ENCODE measurements at regions not wholly inside any gene's neighbourhood (a gene's known extent, or its start where the extent isn't known, plus 50 kb on each side); places are given as distances from the start of the nearest gene placed in this dataset.

DNA sequence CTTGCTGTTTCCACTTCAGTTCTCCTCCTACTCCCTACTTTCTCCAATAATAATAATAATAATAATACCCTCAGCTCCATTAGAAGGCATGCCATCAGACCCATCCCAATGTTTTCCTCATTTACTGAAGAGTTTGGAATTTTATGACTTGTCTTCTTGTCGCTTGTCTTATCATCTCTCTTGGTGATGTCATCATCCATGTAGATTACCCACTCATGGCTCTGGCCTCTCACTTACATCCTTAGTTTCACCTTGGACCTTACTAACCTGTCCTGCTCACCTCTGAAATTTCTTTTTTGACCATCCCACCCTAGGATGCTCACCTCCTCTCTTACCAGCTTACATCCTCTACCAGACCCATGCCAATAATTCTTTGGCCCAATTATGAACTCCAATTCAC, 329.3 kb downstream of the ACTL7B start:
- in situ Hi-C loops (cut with HindIII; ENCODE audit: low sequenced_read_pairs), result no loop called here

DNA sequence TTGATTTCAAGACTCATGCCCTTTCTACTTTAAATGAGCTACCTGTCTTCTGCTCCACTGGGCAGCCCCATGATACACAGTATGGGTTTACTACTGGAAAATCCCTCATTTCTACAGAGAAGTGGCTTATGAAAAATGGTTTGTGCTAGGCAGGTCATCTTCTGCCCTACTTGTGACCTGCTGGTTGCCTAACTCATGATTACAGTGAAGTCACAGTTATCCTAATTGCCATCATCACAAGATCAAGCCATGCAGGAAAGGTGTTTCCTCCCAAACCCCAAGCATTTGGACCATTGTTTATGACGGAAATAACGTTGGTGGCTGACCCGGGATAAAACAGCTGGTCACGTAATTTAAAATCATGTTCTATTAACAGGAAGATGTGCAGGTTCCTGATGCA, 330.6 kb downstream of the ACTL7B start:
- in situ Hi-C loops (cut with HindIII; ENCODE audit: low sequenced_read_pairs), result no loop called here

DNA sequence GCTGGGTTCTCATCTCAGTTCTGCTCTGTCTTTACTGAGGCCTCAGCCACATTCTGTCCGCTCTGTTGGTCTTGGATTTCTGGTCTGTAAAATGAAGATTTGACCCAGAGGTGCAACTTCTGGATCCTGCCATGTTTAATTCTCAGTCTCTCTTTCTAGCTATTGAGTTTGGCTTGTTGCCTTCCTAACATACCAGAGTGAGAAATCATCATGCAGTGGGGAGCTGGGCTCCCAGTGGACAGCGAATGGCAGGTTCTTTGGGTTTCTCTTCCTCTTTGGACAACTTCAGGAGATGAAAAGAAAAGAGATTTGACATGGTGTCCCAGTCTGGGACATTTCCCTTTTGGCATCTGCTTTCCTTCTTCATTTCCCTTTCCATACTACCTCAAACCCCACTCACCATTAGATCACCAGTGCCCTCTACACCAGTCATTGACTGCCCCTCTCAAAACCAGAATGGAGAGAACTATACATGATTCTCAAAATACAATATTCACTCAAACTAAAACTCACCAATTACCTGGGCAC, 334.7 kb downstream of the ACTL7B start:
- in situ Hi-C loops (cut with HindIII; ENCODE audit: low sequenced_read_pairs), result no loop called here

DNA sequence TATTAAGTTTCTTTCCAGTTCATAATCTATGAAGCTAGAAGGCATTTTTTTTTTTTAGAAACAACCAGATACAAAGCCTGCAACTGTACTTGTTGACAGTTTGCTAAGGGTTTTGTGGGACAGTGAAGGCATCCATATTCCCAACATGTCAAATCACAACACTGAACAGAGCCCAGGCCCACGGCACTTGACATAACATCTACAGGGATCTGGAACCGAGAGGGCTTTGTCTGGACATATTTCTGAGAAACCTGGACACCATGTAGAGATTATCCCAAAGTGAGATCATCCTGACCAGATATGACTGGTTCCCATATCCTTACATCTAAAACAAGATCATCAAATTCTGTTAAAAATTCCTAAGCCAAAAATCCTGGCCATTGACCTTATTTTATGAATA, 336.3 kb downstream of the ACTL7B start:
- in situ Hi-C loops (cut with HindIII; ENCODE audit: low sequenced_read_pairs), result no loop called here

DNA sequence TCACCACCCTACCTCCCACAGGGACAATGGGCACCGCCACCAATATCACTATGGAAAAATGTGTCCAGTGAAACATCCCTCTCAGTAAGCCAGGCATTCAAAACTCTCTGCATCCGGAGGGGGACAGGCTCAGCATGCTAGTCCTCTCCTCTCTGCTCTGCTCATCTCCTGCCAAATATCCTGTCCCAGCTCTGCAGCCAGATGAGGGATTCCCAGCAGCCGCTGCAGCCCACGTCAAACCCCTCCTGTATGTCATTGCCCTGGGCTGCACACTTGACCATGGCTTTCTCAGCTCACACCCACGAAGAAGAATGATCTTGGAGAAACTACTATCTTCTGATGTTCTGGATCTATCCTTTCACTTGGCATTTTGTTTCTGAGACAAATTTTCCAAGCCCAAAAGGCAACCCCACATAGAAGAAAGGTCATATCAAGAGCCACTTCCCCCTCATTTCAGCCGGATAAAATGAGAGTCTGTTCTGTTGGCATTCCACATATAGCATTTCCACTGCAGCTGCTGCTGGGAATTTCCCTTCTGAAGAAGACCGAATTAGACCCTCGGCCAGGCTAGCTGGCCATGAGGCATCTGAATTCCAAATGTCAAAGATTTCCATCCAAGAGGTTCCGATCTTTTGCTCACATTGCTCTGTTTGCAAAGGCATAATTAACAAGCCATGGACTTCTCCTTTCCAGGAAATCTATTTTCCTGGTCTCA, 338.0 kb downstream of the ACTL7B start:
- in situ Hi-C loops (cut with HindIII; ENCODE audit: low sequenced_read_pairs), result no loop called here

DNA sequence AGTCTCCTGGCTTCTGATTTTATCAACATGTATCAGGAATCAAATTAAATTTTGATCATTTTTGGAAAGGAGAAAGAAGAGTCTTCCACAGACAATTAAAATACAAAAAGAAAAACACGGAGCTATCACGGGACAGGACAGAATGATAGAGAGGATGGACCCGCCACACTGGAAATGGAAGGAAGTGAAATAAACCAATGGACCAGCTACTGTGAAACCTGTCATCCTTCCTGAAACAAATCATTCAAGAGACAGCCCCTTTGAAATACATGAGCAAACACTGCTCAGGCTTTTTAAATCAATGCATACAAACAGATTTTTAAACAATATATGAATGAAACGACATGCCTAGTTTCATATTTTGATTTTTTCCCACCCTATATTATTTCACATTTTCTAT, 339.4 kb downstream of the ACTL7B start:
- in situ Hi-C loops (cut with HindIII; ENCODE audit: low sequenced_read_pairs), result no loop called here

DNA sequence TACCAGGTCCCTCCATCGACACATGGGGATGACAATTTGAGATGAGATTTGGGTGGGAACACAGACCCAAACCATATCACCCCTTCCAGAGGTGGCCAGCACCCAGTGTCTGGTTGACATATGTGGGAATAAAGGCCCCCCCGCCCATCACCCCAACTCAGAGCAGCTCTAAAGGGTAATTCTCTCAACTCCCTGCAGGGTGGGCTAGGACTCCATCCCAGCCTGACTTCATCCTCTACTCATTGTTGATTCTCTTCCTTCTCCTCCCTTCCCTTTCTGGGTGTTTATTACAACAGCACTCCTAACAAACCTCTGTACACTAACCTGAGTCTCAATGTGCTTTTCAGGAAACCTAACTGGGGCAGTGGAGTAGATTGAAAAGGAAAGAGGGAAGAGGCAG, 339.9 kb downstream of the ACTL7B start:
- in situ Hi-C loops (cut with HindIII; ENCODE audit: low sequenced_read_pairs), result no loop called here

DNA sequence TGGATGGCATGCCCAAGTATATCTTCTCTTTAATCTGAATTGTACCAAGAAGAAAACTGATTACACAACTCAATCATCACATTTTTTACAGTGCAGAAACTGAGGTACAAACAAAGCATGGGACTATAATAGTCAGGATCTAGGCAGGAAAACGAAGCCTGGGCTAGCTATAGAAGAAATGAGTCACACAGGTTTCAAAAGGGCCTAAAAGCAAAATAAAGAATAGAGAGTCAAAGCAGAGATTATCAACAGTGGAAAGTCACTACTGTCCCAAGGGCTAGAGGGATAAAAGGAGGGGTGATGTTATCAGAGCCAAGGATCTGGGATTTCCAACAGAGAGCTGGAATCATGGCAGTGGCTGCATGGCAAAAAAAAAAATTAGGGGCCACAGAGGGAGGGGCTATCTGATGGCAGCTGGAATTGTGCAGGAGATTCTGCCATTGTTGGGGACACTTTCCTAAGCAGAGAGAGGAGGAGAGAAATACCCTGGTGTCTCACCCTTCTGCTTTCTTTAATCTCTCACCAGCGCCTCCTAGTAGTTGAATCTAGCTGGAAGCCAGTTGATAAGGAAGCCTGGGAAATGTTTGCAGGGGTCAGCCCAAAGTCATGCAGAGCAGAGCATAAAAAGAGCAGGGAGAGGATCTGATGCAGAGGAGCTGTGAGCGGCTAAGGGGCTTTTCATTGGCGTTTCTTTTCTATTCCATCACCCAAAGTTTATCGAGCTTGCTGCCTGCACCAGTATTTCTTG, 343.2 kb downstream of the ACTL7B start:
- in situ Hi-C loops (cut with HindIII; ENCODE audit: low sequenced_read_pairs), result no loop called here

DNA sequence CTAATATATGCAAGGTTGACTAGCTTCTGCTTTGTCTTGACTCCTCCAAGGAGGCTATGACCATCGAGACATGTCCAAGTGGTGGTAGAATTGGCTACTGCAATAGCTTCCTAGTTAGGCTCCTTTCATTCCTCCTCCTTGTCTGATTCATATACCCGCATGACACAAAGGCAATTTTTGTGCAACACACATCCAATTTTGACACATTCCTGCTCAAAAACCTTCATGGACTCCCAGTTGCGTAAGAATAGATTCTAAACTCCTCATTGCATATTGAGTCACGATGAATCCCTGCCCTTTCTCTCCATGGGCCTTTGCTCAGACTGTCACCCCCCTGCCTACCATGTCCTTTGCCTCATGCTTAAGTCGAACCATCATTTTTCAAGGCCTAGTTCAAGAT, 344.5 kb downstream of the ACTL7B start:
- in situ Hi-C loops (cut with HindIII; ENCODE audit: low sequenced_read_pairs), result no loop called here

DNA sequence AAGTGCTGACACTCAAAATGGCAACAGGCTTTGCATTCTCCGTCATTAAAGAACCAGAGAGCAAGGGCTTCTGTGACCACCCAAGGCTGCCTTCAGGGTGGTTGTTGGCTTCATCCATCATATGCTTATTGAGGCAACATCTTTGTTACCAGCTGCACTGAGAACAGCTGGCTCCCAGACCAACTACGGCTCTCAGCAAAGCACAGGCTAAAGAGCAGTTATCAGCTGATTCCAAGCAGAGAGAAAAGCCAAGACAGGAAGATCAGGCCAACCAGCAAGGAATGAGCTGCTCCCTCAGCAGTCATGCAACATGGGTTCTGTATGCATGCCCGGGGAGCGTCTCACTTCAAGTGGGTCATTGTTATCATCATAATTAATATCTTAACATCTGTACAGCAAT, 358.9 kb downstream of the ACTL7B start:
- in situ Hi-C loops (cut with HindIII; ENCODE audit: low sequenced_read_pairs), result no loop called here

DNA sequence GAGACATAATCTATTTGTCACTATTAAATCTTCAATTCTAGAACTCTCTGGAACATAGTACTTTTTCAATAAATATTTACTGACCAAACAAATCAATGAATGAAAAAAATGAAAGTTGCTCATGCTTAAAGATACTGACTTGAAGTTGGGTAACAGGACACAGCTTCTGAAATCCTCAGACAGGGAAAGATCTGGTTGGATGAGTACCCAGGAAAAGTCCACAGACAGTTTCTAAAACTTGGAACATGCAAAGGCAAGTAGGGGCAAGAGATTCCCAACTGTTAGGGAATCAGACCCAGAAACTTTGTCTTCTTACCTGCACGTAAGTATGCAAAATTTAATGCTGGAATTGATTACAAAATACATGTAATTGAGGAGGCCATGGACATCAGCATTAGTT, 366.2 kb downstream of the ACTL7B start:
- in situ Hi-C loops (cut with HindIII; ENCODE audit: low sequenced_read_pairs), result no loop called here

DNA sequence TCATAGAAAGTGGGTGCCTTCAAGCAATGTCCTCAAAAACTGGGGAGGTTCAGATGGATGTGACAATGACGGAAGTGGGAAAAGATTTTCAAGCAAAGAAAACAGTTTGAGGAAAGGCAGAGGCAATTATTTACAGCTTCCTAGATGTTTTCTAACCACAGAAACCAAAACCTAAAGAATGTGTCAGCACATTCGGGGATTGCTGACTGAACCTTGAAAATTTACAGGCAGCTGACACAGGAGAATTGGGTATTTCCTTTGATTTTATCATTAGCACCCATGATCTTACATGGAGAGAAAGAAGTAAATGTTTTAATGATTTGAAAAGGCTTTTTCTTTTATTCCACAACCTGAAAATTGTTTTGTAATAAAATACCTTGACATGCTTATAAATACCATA, 369.0 kb downstream of the ACTL7B start:
- in situ Hi-C loops (cut with HindIII; ENCODE audit: low sequenced_read_pairs), result no loop called here

DNA sequence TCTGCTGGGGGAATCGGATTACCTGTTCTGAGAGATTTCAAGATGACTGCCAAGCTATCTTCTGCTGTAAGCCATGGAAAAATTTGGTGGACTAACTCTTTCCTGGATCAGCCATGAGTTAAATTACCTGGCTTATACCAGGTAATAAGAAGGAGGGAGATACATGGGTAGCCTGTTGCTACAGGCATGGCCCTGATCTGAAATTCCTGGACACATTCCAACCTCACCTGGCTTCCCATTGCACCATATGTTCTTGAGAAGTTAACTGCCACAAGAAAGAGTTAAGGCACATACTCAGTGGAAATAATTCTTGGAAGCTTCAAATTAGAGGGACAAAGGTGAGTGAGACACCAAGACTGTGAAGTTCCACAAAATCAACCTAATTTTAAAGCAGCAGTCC, 371.3 kb downstream of the ACTL7B start:
- in situ Hi-C loops (cut with HindIII; ENCODE audit: low sequenced_read_pairs), result no loop called here

DNA sequence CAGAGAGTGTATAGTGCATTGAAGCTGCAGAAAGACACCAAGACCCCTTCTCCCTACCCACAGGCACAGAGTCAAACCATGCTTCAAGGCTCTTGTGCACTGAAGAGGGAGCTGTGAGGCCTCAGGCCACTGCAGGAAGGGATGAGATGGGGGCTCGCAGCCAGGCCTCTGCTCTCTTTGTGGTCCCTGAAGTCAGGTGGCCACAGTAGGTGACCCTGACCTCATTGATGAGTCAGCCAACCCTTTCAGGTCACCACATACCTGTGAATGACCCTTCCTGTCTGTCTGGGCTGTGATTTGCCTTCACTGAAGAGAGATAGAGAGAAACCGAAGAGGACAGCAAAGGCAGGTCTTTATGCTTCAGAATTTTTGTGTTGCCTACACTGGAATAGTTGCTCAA, 372.1 kb downstream of the ACTL7B start:
- in situ Hi-C loops (cut with HindIII; ENCODE audit: low sequenced_read_pairs), result no loop called here

DNA sequence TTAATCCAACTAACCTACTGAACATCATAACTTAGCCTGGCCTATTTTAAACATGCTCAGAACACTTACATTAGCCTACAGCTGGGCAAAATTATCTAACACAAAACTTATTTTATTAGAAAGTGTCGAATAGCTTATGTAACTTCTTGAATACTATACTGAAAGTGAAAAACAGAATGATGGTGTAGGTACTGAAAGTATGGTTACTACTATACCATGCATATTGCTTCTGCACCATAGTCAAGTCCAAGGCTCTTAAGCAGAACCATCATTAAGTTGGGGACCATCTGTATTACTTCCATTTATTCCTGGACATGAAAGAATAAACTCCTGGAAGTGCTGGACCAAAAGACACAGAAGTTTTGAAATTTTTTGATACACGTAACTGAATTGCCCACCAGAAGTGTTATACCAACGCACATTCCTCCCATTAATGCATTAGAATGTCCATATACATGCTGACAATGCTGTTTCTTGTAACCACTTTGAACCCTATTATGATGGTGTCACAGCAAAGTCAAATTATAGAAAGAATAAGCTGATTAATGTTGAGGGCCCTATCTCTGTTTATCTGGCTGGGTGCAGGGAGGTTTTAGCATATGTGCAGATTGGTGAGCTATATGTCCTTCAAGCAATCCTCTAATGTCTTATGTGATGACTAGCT, 375.7 kb downstream of the ACTL7B start:
- in situ Hi-C loops (cut with HindIII; ENCODE audit: low sequenced_read_pairs), result no loop called here

DNA sequence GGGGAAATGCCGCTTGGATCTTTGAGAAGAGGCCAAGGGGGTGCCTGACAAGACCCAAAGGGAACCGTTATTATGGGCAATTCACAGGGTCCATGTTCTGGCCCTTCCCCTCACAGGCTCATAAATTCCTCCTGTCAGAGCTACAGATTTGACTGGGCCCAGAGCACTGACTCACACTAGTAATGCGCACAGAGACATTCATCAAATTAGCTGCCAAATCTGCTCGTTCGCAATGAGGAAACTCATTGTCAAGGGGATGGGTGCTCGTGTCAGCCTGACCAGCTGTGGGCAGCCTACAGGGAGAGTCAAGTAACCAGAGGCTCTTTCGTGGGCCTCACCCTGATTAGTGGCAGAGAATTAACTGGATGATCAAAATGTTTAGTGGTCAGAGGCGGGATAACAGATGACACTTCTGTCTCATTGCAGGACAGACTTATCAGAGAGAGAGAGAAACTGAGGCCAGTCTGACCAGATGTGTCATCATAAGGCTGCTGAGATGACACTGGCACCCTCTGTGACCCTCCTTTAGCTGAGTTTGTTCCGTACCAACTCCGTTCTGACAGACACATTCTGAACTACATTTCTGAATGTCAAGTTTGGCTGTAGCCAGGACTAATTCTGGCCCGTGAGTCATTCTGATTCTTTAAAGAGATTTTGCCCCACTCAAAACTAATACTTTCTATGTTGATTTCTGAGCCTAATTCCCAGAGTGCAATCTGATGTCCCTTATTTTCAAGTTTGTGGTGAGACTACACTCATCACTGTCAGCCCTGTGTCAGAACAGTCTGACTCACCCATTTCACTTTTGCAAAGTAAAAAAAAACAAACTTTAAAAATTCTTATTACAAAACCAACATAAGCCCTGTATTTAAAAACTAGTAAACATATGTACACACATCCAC, 377.1 kb downstream of the ACTL7B start:
- in situ Hi-C loops (cut with HindIII; ENCODE audit: low sequenced_read_pairs), result no loop called here

DNA sequence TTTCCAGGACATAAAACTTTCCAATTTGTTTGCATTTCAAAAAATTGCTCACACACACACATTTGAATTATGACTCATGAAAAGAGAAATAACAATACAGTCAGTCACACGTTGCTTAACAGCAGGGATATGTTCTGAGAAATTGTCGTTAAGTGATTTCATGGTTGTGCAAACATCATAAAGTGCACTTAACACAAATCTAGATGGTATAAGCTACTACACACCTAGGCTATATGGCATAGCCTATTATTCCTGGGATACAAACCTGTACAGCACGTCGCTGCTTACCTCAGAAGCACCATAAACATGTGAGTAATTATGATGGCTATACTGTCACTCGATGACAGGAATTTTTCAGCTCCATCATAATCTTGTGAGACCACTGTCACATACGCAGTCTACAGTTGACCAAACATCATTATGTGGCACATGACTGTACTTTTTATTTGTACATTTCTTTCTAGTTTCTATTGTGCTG, 378.2 kb downstream of the ACTL7B start:
- in situ Hi-C loops (cut with HindIII; ENCODE audit: low sequenced_read_pairs), result no loop called here

DNA sequence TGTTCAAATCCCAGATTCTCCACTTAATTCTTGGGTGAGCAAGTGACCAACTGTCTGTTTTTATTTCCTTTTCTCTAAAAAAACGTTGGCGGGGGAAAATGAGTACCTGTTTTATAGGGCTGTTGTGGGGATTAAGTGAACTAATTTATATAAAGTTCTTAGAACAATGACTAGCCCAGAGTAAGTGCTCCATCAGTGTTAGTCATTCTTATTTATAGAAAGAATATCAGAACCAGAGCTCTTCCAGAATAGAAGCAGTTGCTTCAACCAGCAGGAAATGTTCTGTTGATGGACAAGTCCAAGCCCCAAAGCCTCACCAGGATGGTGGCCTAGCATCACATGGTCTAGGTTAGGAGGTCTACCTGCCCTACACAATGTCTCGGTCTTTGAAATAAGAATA, 379.2 kb downstream of the ACTL7B start:
- in situ Hi-C loops (cut with HindIII; ENCODE audit: low sequenced_read_pairs), result no loop called here

DNA sequence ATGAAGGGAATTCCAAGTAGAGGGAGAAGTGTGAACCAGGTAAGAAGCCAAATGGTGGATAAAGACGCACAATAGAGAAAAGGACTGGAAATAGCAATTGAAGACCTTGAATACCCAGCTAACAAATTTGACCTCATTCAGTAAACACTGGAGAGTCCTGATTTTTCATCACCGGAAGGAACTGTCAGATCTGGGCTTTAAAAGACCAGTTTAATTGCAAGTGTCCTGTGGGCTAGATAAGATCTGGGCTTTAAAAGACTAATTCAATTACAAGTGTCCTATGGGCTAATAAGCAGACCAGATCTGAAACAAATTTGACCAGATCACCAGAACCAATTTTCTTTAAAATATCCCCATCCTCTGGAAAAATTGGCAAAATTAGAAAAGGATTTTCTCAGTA, 380.0 kb downstream of the ACTL7B start:
- in situ Hi-C loops (cut with HindIII; ENCODE audit: low sequenced_read_pairs), result no loop called here

DNA sequence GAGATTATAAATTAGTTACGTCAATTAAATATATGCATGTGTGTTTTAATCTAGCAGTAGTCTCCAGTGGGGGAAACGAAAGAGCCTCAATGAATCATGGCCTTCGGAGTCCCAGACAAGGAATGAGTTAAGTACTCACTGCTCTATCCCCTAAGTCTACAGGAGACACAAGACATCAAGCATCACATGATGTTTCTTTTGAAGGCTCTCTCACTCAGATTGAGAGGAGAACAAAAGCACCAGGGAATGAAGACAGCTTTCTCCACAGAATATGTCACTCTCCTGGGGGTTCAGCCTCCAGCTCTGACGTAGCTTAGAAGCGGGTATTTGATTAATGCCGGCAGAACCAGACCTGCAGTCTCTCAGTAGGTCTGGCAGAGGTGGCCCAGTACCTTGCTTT, 381.4 kb downstream of the ACTL7B start:
- in situ Hi-C loops (cut with HindIII; ENCODE audit: low sequenced_read_pairs), result no loop called here
